Common myeloid progenitor, CD34-positive (primary cell): ENCODE measurements at regions not wholly inside any gene's neighbourhood (a gene's known extent, or its start where the extent isn't known, plus 50 kb on each side); places are given as distances from the start of the nearest gene placed in this dataset.
A peak's percentile ranks its signal among the peaks of the same experiment; 100 is the strongest.
"Not testable (repeated sequence)": the region's sequence is repeated elsewhere in the genome, so short reads cannot be mapped to it uniquely, and the experiment has no call there.

ENCODE experiments used
- CTCF ChIA-PET: fragments of 350-600 bp; sonication (Branson Sonifier 250); formaldehyde crosslinking; loops from one replicate; lab custom pipeline; 2021; ENCODE audit warnings: antibody characterized with exemption; lab: Charles Lee
- POLR2A ChIA-PET: fragments of 350-600 bp; sonication (Branson Sonifier 250); formaldehyde crosslinking; loops from one replicate; lab custom pipeline; 2021; ENCODE audit warnings: antibody characterized with exemption; lab: Charles Lee
- DNase-seq, 3 donors: peaks; one replicate each; pipeline versions ENCODE4 v3.0.0 to v3.0.0-alpha.2; 2013
- H3K27ac ChIP-seq, 2 experiments: 1 replicate in 1 of 2; 2 replicates in 1 of 2; pipeline ENCODE4 v1.7.0; 2013; ENCODE audit warnings: inconsistent platforms in 2 of 2, low read length in 2 of 2, mild to moderate bottlenecking in 2 of 2, low read depth in 1 of 2, moderate library complexity in 1 of 2; ENCODE audit not compliant: severe bottlenecking in 2 of 2, insufficient read depth in 1 of 2, poor library complexity in 1 of 2
- H3K27me3 ChIP-seq, 5 experiments: replicated peaks in 2 of 5; 1 replicate in 3 of 5; 2 replicates in 2 of 5; pipeline versions ENCODE4 v1.6.1 to v1.7.0; 2013; ENCODE audit warnings: low read length in 4 of 5, mild to moderate bottlenecking in 2 of 5, moderate library complexity in 2 of 5, inconsistent platforms in 1 of 5; ENCODE audit not compliant: insufficient read depth in 5 of 5, control insufficient read depth in 4 of 5
- H3K36me3 ChIP-seq, 4 experiments: 1 replicate in 2 of 4; 2 replicates in 2 of 4; pipeline versions ENCODE4 v1.6.1 to v1.7.0; 2013; ENCODE audit warnings: low read length in 3 of 4, control low read depth in 1 of 4, mild to moderate bottlenecking in 1 of 4; ENCODE audit not compliant: control insufficient read depth in 4 of 4, insufficient read depth in 4 of 4
- H3K4me1 ChIP-seq, 4 experiments: 1 replicate in 3 of 4; 2 replicates in 1 of 4; pipeline versions ENCODE4 v1.6.1 to v1.7.1; 2013; ENCODE audit warnings: low read length in 3 of 4, mild to moderate bottlenecking in 3 of 4, control low read depth in 1 of 4, inconsistent platforms in 1 of 4, moderate library complexity in 1 of 4; ENCODE audit not compliant: control insufficient read depth in 4 of 4, insufficient read depth in 4 of 4; ENCODE audit errors: control extremely low read depth in 1 of 4
- H3K4me3 ChIP-seq, 7 experiments: 1 replicate in 4 of 7; 2 replicates in 3 of 7; pipeline versions ENCODE4 v1.5.1 to v1.7.0; 2013; ENCODE audit warnings: mild to moderate bottlenecking in 7 of 7, low read length in 6 of 7, moderate library complexity in 6 of 7, inconsistent platforms in 2 of 7, low read depth in 2 of 7, control low read depth in 1 of 7; ENCODE audit not compliant: insufficient read depth in 4 of 7, control insufficient read depth in 1 of 7; ENCODE audit errors: extremely low read depth in 1 of 7
- H3K9me3 ChIP-seq, 5 experiments: 1 replicate in 4 of 5; 2 replicates in 1 of 5; pipeline versions ENCODE4 v1.6.1 to v1.7.1; 2013; ENCODE audit warnings: low read length in 4 of 5, mild to moderate bottlenecking in 2 of 5, inconsistent platforms in 1 of 5, low read depth in 1 of 5, moderate library complexity in 1 of 5; ENCODE audit not compliant: control insufficient read depth in 4 of 5, insufficient read depth in 2 of 5; ENCODE audit errors: control extremely low read depth in 1 of 5
- WGBS: methylation state at CpG from one replicate; pipeline ENCODE4 v1.1.5; 2013; ENCODE audit not compliant: insufficient coverage; 5-methylcytosine and 5-hydroxymethylcytosine counted together

DNA sequence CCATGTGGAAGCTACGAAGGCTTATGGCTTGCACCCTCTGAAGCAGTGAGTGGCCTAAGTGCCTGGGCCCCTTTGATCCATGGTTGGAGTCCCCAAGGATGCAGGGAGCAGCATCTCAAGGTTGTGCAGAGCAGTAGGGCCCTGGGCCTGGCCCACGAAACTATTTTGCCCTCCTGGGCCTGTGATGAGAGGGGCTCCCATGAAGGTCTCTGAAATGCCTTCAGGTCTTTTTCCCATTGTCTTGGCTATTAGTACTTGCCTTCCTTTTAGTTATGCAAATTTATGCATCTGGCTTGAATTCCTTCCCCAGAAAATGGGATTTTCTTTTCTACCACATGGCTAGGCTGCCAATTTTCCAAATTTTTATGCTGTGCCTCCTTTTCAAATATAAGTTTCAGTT lies 158.8 kb upstream of the MME start:
- Histone ChIP-seq H3K4me3 (no peak overlapping the region), H3K36me3 (no peaks in the 10 kb centered on the region), H3K27me3 (no peaks in the 10 kb centered on the region), H3K4me1 (no peaks in the 10 kb centered on the region), H3K9me3 (peaks cover 1 to 14% (median 8%) of the 10 kb centered on the region in 5 experiments), H3K27ac (no peak overlapping the region)
- ChIA-PET POLR2A (no interaction called here), CTCF (no interaction called here)
- DNase-seq = no peak
- whole genome bisulfite sequencing = 100% methylated on average over 2 of the region's 2 CpGs

DNA sequence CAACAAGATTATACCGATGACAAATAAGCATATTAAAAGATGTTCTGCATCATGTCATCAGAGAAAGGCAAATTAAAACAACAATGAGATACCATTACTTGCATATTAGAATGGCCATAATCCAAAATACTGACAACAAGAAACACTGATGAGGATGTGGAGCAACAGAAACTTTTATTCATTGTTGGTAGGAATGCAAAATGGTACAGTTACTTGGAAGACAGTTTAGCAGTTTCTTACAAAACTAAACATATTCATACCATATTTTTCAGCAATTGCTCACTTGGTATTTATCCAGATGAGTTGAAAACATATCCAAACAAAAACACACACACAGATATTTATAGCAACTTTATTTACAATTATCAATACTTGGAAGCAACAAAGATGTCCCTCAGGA lies 160.9 kb upstream of the MME start:
- Histone ChIP-seq H3K4me1 (no peaks in the 10 kb centered on the region), H3K4me3 (no peak overlapping the region), H3K9me3 (peaks cover 5 to 22% (median 8%) of the 10 kb centered on the region in 5 experiments), H3K27me3 (no peaks in the 10 kb centered on the region), H3K36me3 (no peaks in the 10 kb centered on the region), H3K27ac (no peak overlapping the region)
- ChIA-PET POLR2A (no interaction called here), CTCF (no interaction called here)
- WGBS = no CpG with 5 or more reads among the region's 1 CpG
- DNase-seq = no peak

DNA sequence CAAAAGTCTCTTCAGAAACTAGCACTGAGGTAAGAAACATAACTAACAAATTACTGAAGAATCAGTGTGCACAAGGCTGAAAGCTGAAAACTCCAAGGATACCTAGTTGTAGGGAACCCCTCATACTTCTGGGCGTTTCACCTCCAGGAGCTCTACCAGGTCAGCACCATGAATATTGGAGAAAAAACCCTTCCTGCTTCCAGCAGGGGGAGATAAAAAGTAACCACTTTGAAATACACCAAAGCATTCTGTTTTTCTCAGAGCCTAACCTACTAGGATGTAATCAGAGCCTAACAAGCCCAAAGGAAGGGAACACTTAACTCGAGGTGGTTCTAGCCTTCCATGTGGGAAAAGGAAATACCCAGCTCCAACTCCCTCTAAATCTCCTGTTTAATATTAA lies 175.8 kb upstream of the MME start:
- DNase-seq = peak; percentile 20 to 33 (median 29)
- H3K9me3 ChIP-seq = no peaks in the 10 kb centered on the region

DNA sequence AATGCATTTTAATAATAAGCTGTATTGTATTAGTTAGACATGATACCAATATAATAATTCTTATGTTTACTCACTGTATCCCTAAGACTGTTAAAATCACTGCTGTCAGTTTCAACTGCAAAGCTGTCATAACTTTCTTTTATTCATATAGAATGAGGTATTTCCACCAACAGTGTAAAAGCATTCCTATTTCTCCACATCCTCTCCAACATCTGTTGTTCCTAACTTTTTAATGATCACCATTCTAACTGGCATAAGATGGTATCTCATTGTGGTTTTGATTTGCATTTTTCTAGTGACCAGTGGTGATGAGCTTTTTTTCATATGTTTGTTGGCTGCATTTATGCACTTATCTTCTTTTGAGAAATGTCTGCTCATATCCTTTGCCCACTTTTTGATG lies 177.6 kb upstream of the MME start:
- CTCF ChIA-PET, POLR2A ChIA-PET, H3K27me3 ChIP-seq, H3K36me3 ChIP-seq, H3K4me3 ChIP-seq, H3K4me1 ChIP-seq, H3K27ac ChIP-seq, DNase-seq, H3K9me3 ChIP-seq: not testable (repeated sequence)

More for the DNA sequence above, 175.8 kb upstream of the MME start:
- Histone ChIP-seq H3K36me3 (no peaks in the 10 kb centered on the region), H3K27me3 (no peaks in the 10 kb centered on the region), H3K4me1 (peaks cover 0 to 2% (median 0%) of the 10 kb centered on the region in 4 experiments), H3K4me3 (no peak overlapping the region), H3K27ac (no peak overlapping the region)
- POLR2A ChIA-PET = no interaction called here
- CTCF ChIA-PET = interaction anchor here (1.2 to 1.3 kb wide), 2 partner anchors 11 to 143 kb away, joined by 3 to 4 read pairs; no protein-coding TSS in a partner anchor
- 29% methylated on average over 1 of the region's 2 CpGs for WGBS

DNA sequence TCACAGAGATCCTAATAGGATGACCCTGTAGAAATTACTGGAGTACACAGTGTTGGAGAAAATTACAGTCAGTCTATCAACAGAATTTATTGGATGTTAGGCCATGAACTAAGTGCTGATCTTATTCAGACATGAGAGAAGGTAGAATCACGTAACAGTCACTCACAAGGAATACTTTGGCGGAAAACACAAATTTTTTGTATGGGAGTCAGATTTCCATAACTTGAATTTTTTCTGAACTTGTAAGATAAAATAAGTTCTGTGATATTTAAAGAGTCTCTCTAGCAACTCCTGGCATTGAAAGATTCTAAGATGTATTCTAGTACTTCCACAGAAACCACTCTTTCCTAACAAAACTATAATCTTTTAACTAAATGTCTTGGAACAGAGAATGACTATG lies 178.8 kb upstream of the MME start:
- no peaks in the 10 kb centered on the region for H3K27me3 ChIP-seq
- no peak overlapping the region for H3K4me3 ChIP-seq
- peaks cover 0 to 2% (median 0%) of the 10 kb centered on the region in 4 experiments for H3K4me1 ChIP-seq
- POLR2A ChIA-PET = no interaction called here
- 100% methylated on average over 1 of the region's 2 CpGs for WGBS
- H3K9me3 ChIP-seq = no peaks in the 10 kb centered on the region
- CTCF ChIA-PET = no interaction called here
- no peak overlapping the region for H3K27ac ChIP-seq
- no peak for DNase-seq
- no peaks in the 10 kb centered on the region for H3K36me3 ChIP-seq

DNA sequence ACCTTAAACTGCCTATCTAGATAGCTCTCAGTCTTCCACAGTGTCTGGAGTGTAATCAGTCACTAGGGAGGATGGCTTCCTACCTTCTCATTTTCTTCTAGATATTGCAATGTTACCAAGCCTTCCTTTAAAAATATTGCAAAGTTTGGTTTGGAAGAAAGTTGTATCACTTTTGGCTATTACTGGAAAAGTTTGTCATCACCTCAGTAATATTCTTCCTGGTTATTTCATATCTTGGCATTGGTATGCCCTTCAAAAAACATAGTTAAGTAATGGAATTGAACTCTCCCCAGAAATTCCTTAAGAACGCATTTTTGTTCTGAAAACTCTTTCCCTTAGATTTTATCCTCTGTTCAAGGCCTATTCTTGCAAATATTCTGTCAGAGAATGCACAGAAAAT lies 179.3 kb upstream of the MME start:
- no peaks in the 10 kb centered on the region for H3K9me3 ChIP-seq
- no peak for DNase-seq
- WGBS = no CpG with 5 or more reads among the region's 1 CpG
- no peaks in the 10 kb centered on the region for H3K36me3 ChIP-seq
- ChIA-PET POLR2A (interaction anchor here (0.6 kb wide), 1 partner anchor 33 kb away, joined by 3 read pairs; no protein-coding TSS in a partner anchor), CTCF (no interaction called here)
- H3K4me1 ChIP-seq = peaks cover 0 to 2% (median 0%) of the 10 kb centered on the region in 4 experiments
- no peaks in the 10 kb centered on the region for H3K27me3 ChIP-seq
- H3K4me3 ChIP-seq = no peak overlapping the region
- H3K27ac ChIP-seq = no peak overlapping the region

DNA sequence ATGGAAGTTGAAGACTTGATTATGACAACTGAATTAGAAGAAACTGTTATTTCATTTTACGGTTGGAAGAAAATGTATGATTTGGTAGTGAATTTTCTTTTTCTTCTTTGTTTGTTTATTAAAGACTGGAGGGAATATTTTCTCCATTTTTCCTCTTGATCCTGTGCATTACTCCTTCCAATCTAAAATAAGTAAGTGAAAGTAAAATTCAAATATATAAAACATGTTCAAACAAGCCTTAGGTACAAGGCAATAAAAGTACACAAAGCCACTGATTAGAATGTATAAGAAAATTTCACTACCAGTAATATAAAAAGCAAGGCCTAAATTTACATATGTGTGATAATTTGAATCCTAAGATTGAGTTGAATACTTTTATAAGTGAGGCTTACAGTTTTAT lies 181.2 kb upstream of the MME start:
- H3K4me1 ChIP-seq = peaks cover 0 to 2% (median 0%) of the 10 kb centered on the region in 4 experiments
- H3K27ac ChIP-seq = no peak overlapping the region
- ChIA-PET CTCF (no interaction called here), POLR2A (no interaction called here)
- no peak for DNase-seq
- H3K36me3 ChIP-seq = no peaks in the 10 kb centered on the region
- peaks cover 0 to 2% (median 0%) of the 10 kb centered on the region in 5 experiments for H3K9me3 ChIP-seq
- H3K27me3 ChIP-seq = no peaks in the 10 kb centered on the region
- no CpG with 5 or more reads among the region's 1 CpG for WGBS
- no peak overlapping the region for H3K4me3 ChIP-seq
